CD4-positive, alpha-beta T cell treated with Interleukin-4 for 4 hours (primary cell): ENCODE measurements at regions not wholly inside any gene's neighbourhood (a gene's known extent, or its start where the extent isn't known, plus 50 kb on each side); places are given as distances from the start of the nearest gene placed in this dataset.
A peak's percentile ranks its signal among the peaks of the same experiment; 100 is the strongest.

Source experiments
- DNase-seq: peaks from one replicate; pipeline ENCODE4 v3.0.0-alpha.2; 2020

- DNase-seq: no peak
Observed at GRCh38 chr11:19320827-19321226, 80.1 kb upstream of the E2F8 start.

GRCh38 chr11:19316434-19316833 lies 75.7 kb upstream of the E2F8 start:
- DNase-seq: no peak

GRCh38 chr11:19315511-19315910 lies 74.8 kb upstream of the E2F8 start:
- DNase-seq: no peak

- DNase-seq: no peak
Observed at GRCh38 chr11:19313140-19313539, 72.4 kb upstream of the E2F8 start.

GRCh38 chr11:19311308-19312030 lies 70.7 kb upstream of the E2F8 start:
- peak; percentile 45 for DNase-seq

- no peak for DNase-seq
Observed at GRCh38 chr11:19307498-19307897, 66.8 kb upstream of the E2F8 start.

- no peak for DNase-seq
Observed at GRCh38 chr11:19306179-19306944, 65.6 kb upstream of the E2F8 start.

- DNase-seq: no peak
Observed at GRCh38 chr11:19301361-19301760, 60.6 kb upstream of the E2F8 start.

- no peak for DNase-seq
Observed at GRCh38 chr11:19294444-19294843, 53.7 kb upstream of the E2F8 start.

GRCh38 chr11:19291064-19291463 lies 50.3 kb upstream of the E2F8 start:
- DNase-seq: no peak
